ENCODE measurements at regions not wholly inside any gene's neighbourhood (a gene's known extent, or its start where the extent isn't known, plus 50 kb on each side); places are given as distances from the start of the nearest gene placed in this dataset.

DNA sequence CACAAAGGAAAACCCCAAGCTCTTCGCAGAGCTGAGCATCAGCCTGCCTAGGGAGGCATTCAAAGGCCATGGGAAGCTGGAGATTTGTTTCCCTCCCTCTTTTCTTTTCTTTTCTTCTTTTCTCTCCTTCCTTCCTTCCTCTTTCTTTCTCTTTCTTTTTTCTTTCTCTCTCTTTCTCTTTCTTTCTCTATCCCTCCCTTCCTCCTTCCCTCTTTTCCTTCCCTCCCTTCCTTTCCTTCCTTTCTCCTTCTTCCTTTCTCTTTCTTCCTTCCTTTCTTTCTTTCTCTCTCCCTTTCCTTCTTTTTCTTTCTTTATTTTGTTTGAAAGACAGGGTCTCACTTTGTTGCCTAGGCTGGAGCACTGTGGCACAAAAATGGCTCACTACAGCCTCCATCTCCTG, 168.4 kb upstream of the ARL4C start:
- ATAC-seq: no peak
- Histone ChIP-seq H3K4me3 (no peak overlapping the region), H3K36me3 (no peaks in the 10 kb centered on the region), H3K9me3 (peaks cover 0 to 20% (median 0%) of the 10 kb centered on the region in 11 donors), H3K27ac (no peak overlapping the region), H3K4me1 (peaks cover 0 to 16% (median 5%) of the 10 kb centered on the region in 9 donors), H3K27me3 (no peaks in the 10 kb centered on the region)
- no peak for DNase-seq
- TF ChIP-seq, protein P1, sequence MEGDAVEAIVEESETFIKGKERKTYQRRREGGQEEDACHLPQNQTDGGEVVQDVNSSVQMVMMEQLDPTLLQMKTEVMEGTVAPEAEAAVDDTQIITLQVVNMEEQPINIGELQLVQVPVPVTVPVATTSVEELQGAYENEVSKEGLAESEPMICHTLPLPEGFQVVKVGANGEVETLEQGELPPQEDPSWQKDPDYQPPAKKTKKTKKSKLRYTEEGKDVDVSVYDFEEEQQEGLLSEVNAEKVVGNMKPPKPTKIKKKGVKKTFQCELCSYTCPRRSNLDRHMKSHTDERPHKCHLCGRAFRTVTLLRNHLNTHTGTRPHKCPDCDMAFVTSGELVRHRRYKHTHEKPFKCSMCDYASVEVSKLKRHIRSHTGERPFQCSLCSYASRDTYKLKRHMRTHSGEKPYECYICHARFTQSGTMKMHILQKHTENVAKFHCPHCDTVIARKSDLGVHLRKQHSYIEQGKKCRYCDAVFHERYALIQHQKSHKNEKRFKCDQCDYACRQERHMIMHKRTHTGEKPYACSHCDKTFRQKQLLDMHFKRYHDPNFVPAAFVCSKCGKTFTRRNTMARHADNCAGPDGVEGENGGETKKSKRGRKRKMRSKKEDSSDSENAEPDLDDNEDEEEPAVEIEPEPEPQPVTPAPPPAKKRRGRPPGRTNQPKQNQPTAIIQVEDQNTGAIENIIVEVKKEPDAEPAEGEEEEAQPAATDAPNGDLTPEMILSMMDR (IDR thresholded peaks at IDR 0.05): no peak
- intact Hi-C loops (cut with DNase I): no loop called here
- WGBS, 2 donors: 86 to 89% methylated on average over 1 of the region's 1 CpG

DNA sequence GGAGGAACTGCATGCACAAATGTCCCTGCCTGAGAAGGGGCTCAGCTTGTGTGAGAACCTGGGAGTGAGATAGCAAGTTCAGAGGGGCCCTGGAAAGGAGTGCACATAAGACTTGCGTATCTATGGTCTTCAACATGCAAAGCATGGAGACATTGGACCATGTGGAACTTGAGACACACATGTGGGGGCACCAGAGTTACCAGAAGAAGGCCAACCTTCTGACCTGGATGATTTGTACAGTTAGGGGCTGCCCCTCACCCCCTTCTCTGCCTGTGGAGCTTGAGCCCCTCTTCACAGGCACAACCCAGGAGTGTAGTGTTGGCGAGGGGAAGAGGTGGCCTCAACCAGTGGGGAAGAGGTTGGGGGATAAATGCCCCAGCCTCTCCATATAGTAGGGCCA, 165.0 kb upstream of the ARL4C start:
- TF ChIP-seq, protein P1 (IDR thresholded peaks at IDR 0.05): no peak
- Histone ChIP-seq H3K9me3 (peaks cover 0 to 32% (median 0%) of the 10 kb centered on the region in 11 donors), H3K36me3 (no peaks in the 10 kb centered on the region), H3K27me3 (no peaks in the 10 kb centered on the region), H3K4me3 (no peak overlapping the region), H3K27ac (no peak overlapping the region), H3K4me1 (no peaks in the 10 kb centered on the region)
- 45 to 68% methylated on average over 2 of the region's 2 CpGs for WGBS, 2 donors
- intact Hi-C loops (cut with DNase I): no loop called here
- DNase-seq (no peak), ATAC-seq (no peak)

DNA sequence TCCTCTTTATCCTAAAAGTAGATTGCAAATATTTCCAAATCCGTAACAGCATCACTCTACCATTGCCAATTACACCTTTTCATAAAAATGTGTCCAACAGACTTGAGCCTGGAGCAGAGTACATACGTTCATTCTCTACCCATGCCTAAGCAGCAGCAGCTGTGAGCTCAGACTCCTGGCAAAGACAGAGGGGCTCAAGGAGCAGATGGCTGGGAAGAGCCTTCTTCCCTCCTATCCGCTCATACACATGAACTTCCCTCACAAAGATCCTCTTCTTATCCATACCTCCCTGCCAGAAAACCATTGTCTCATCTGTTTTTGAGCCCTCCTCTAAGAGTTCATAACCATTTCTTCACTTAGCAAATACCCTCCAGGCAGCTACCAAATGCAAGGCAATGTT, 164.3 kb upstream of the ARL4C start:
- DNase-seq (no peak), ATAC-seq (no peak)
- H3K4me3 ChIP-seq: no peak overlapping the region
- H3K4me1 ChIP-seq: no peaks in the 10 kb centered on the region
- TF ChIP-seq, protein P1 (IDR thresholded peaks at IDR 0.05): no peak
- no peaks in the 10 kb centered on the region for H3K27me3 ChIP-seq
- 71 to 75% methylated on average over 3 of the region's 3 CpGs for WGBS, 2 donors
- H3K9me3 ChIP-seq: peaks cover 0 to 32% (median 0%) of the 10 kb centered on the region in 11 donors
- no peak overlapping the region for H3K27ac ChIP-seq
- H3K36me3 ChIP-seq: no peaks in the 10 kb centered on the region
- intact Hi-C loops (cut with DNase I): no loop called here

DNA sequence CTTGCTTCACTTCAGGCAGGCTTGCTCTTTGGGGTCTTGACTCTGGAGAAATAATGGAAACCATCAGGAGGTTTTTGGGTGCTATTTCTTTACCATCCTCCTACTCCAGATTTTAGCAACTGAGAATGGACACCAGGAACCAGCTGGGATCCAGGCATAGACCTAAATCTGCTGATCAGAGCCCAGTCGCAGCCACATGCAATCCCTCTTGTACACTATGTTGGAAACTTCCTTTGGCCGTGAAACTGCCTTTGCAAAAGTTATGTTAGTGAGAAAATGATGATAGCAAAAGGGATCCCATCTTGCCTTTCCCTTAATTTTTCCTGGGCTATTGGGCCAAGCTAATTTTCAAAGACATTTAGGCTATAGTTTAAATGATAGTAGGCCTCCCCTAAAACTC, 158.8 kb upstream of the ARL4C start:
- 85 to 91% methylated on average over 2 of the region's 2 CpGs for WGBS, 2 donors

More for the DNA sequence above, 158.8 kb upstream of the ARL4C start:
- TF ChIP-seq, protein P1 (IDR thresholded peaks at IDR 0.05): no peak
- DNase-seq: no peak
- Histone ChIP-seq H3K27ac (no peak overlapping the region), H3K9me3 (peaks cover 0 to 12% (median 0%) of the 10 kb centered on the region in 11 donors), H3K27me3 (peaks cover 0 to 31% (median 3%) of the 10 kb centered on the region in 7 donors), H3K4me1 (no peaks in the 10 kb centered on the region), H3K4me3 (no peak overlapping the region), H3K36me3 (no peaks in the 10 kb centered on the region)
- intact Hi-C loops (cut with DNase I): no loop called here
- ATAC-seq: no peak

All from heart right ventricle (tissue), 16 donors.